HL-60 (cell line): ENCODE measurements at regions not wholly inside any gene's neighbourhood (a gene's known extent, or its start where the extent isn't known, plus 50 kb on each side); places are given as distances from the start of the nearest gene placed in this dataset.

Experiments
- DNase-seq, 2 experiments: peaks; one replicate each; pipeline ENCODE4 v3.0.0-alpha.2; 2010 to 2020; ENCODE audit warnings: low read depth in 1 of 2, low spot score in 1 of 2
- H3K27ac ChIP-seq: fragments of 250-450 bp; sonication (Bioruptor Pico); replicated peaks from 2 replicates; pipeline ENCODE4 v1.5.1; 2020; ENCODE audit warnings: mild to moderate bottlenecking, moderate library complexity
- H3K27me3 ChIP-seq: fragments of 250-450 bp; sonication (Bioruptor Pico); 2 replicates; pipeline ENCODE4 v1.5.1; 2021; ENCODE audit warnings: mild to moderate bottlenecking, moderate library complexity; ENCODE audit not compliant: insufficient read depth, poor library complexity, severe bottlenecking
- H3K4me3 ChIP-seq: replicated peaks from 2 replicates; pipeline ENCODE4 v1.5.1; 2011; ENCODE audit warnings: mild to moderate bottlenecking, control low read depth, low read length; ENCODE audit not compliant: insufficient read depth
- GABPA ChIP-seq: IDR thresholded peaks from 2 replicates; pipeline ENCODE4 v1.6.1; 2012; ENCODE audit warnings: low read depth
- POLR2AphosphoS5 ChIP-seq: IDR thresholded peaks from 2 replicates; pipeline ENCODE4 v1.6.1; 2012; ENCODE audit warnings: low read depth
- SPI1 ChIP-seq: IDR thresholded peaks from 2 replicates; pipeline ENCODE4 v1.6.1; 2012; ENCODE audit warnings: low read depth, mild to moderate bottlenecking, borderline replicate concordance
- TF ChIP-seq, protein P1 (sequence below): IDR thresholded peaks from one replicate; pipeline ENCODE4 v1.5.1; 2011; ENCODE audit warnings: low read length, control low read depth, inconsistent platforms; ENCODE audit not compliant: insufficient read depth
- TF ChIP-seq, protein P2 (sequence below): IDR thresholded peaks from 2 replicates; pipeline ENCODE4 v1.6.1; 2012; ENCODE audit warnings: low read depth; ENCODE audit not compliant: insufficient replicate concordance

DNA sequence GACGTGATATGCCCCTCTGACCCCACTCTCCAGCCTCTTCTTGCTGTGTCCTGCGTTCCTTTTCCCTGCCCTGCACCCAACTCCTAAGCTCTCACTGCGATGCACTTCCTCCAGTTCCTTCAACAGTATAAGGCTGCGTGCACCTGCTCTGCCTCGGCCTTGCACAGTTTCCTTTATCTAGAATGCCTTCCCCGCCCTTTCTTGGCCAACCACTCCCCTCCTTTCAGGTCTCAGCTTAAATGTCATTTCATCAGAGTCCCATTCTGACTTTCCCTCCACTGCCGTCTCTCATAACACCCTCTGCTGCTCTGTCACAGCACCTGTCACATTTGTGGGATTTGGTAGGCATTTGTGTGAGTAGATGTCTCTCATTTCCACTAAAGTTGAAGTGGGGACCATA is 58.4 kb upstream of the NEIL3 start:
- Histone ChIP-seq H3K4me3 (no peak overlapping the region), H3K27ac (peak overlapping the region; percentile 57), H3K27me3 (no peaks in the 10 kb centered on the region)
- peak; percentile 85 to 95 for DNase-seq
- TF ChIP-seq, protein P1, sequence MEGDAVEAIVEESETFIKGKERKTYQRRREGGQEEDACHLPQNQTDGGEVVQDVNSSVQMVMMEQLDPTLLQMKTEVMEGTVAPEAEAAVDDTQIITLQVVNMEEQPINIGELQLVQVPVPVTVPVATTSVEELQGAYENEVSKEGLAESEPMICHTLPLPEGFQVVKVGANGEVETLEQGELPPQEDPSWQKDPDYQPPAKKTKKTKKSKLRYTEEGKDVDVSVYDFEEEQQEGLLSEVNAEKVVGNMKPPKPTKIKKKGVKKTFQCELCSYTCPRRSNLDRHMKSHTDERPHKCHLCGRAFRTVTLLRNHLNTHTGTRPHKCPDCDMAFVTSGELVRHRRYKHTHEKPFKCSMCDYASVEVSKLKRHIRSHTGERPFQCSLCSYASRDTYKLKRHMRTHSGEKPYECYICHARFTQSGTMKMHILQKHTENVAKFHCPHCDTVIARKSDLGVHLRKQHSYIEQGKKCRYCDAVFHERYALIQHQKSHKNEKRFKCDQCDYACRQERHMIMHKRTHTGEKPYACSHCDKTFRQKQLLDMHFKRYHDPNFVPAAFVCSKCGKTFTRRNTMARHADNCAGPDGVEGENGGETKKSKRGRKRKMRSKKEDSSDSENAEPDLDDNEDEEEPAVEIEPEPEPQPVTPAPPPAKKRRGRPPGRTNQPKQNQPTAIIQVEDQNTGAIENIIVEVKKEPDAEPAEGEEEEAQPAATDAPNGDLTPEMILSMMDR: no peak
- TF ChIP-seq, protein P2, sequence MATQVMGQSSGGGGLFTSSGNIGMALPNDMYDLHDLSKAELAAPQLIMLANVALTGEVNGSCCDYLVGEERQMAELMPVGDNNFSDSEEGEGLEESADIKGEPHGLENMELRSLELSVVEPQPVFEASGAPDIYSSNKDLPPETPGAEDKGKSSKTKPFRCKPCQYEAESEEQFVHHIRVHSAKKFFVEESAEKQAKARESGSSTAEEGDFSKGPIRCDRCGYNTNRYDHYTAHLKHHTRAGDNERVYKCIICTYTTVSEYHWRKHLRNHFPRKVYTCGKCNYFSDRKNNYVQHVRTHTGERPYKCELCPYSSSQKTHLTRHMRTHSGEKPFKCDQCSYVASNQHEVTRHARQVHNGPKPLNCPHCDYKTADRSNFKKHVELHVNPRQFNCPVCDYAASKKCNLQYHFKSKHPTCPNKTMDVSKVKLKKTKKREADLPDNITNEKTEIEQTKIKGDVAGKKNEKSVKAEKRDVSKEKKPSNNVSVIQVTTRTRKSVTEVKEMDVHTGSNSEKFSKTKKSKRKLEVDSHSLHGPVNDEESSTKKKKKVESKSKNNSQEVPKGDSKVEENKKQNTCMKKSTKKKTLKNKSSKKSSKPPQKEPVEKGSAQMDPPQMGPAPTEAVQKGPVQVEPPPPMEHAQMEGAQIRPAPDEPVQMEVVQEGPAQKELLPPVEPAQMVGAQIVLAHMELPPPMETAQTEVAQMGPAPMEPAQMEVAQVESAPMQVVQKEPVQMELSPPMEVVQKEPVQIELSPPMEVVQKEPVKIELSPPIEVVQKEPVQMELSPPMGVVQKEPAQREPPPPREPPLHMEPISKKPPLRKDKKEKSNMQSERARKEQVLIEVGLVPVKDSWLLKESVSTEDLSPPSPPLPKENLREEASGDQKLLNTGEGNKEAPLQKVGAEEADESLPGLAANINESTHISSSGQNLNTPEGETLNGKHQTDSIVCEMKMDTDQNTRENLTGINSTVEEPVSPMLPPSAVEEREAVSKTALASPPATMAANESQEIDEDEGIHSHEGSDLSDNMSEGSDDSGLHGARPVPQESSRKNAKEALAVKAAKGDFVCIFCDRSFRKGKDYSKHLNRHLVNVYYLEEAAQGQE: no peak
- peak; percentile 88 for TF ChIP-seq SPI1
- no peak; the same call in 1 of the 2 replicates for TF ChIP-seq GABPA
- peak; percentile 71 for TF ChIP-seq POLR2AphosphoS5

DNA sequence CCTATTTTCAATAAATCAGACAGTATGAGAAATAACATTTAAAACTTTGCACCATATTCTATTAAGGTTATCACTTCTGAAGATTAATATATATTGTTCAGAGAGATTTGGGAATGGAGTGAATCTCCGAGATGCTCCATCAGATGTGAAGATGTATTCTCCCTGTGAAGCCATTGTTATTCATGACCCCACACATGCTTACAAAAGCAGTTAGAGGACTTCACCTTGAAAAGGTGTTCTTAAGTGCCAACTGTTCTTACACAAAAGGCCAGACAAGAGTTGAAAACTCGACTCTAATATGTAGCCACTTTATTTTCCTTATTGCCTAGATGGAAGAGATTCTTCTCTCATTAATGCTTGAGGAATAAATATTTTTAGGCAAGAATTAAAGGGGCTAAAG is 54.3 kb upstream of the NEIL3 start:
- H3K27me3 ChIP-seq: no peaks in the 10 kb centered on the region
- DNase-seq: no peak
- H3K4me3 ChIP-seq: no peak overlapping the region
- H3K27ac ChIP-seq: no peak overlapping the region
- TF ChIP-seq POLR2AphosphoS5: no peak
- TF ChIP-seq, protein P2: no peak
- TF ChIP-seq, protein P1: no peak

DNA sequence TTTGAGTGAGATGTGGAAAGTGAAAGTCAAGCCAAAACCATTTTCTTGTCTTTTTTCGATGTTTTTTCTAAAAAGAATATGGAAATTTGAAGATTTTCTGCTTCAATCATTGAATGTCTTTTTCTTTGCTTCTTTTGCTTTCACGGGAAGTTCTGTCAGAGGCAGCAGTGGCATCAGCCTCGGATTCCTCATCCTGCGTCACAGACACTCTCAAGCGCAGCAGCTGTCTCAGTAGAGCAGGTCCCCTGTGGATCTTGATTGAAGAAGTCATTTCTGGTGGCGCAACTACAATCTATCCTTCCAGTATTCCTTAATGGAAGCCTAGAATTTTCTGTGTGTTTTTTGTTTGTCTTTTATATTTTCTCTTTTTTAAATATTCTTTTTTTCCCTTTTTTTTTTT is 52.7 kb upstream of the NEIL3 start:
- DNase-seq: no peak
- no peak for TF ChIP-seq GABPA
- TF ChIP-seq, protein P1: no peak
- TF ChIP-seq SPI1: no peak
- no peak for TF ChIP-seq POLR2AphosphoS5
- TF ChIP-seq, protein P2: no peak
- Histone ChIP-seq H3K27me3 (no peaks in the 10 kb centered on the region), H3K4me3 (no peak overlapping the region), H3K27ac (no peak overlapping the region)
